ENCODE measurements at regions not wholly inside any gene's neighbourhood (a gene's known extent, or its start where the extent isn't known, plus 50 kb on each side); places are given as distances from the start of the nearest gene placed in this dataset.

- TF ChIP-seq CTCF (IDR thresholded peaks at IDR 0.05), result no peak
- no peak for TF ChIP-seq POLR2A (IDR thresholded peaks at IDR 0.05)
- no peak for TF ChIP-seq POLR2AphosphoS5 (IDR thresholded peaks at IDR 0.05)
Measured at GRCh38 chr6:43910638-43911353, 140.8 kb downstream of the VEGFA start.

All from sigmoid colon (tissue), 4 donors.